ENCODE measurements at regions not wholly inside any gene's neighbourhood (a gene's known extent, or its start where the extent isn't known, plus 50 kb on each side); places are given as distances from the start of the nearest gene placed in this dataset.

GRCh38 chr18:77444385-77444784 lies 194.7 kb downstream of the GALR1 start:
- DNase-seq (ENCODE audit: low read depth): no peak

GRCh38 chr18:77448046-77448445 lies 198.4 kb downstream of the GALR1 start:
- no peak for DNase-seq (ENCODE audit: low read depth)

GRCh38 chr18:77455004-77455403 lies 205.4 kb downstream of the GALR1 start:
- no peak for DNase-seq (ENCODE audit: low read depth)

DNA sequence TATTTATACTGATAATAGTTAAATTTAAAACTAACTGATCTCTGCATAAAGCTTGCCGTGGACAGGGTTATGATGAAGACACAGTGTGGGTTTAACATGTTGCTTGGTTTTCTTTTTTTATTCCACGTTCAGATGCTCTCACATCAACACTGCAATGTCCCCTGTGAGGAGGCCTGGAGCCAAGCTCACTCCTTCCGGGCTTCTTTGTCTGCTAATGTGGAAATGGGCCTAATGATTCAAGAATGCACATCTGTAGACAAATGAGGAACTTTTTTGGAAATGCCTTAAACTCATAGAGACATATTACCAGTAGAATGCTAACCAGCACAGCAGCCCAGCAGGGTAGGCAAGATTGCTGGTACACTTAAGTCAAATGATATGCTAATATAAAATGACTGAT lies 208.0 kb downstream of the GALR1 start:
- no peak for DNase-seq (ENCODE audit: low read depth)

- no peak for DNase-seq (ENCODE audit: low read depth)
Measured at GRCh38 chr18:77461062-77461688, 211.5 kb downstream of the GALR1 start.

DNA sequence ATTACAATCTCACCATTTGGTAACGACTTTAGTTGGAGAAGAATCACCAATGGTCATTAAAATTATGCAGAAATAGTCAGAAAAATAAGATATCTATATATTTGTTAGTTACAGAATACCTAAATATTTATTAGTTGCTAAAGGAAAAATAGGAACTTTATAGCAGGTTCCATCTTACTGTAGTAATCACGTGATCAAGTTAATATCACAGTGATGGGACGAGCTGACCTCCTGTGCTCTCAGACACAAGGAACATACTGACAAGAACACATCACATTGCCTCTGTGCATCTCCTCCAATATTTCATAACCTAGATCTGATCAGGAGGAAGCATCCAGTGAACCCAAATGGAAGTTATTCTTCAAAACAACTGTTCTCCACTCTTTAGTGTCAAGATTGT lies 215.3 kb downstream of the GALR1 start:
- DNase-seq (ENCODE audit: low read depth): no peak

DNA sequence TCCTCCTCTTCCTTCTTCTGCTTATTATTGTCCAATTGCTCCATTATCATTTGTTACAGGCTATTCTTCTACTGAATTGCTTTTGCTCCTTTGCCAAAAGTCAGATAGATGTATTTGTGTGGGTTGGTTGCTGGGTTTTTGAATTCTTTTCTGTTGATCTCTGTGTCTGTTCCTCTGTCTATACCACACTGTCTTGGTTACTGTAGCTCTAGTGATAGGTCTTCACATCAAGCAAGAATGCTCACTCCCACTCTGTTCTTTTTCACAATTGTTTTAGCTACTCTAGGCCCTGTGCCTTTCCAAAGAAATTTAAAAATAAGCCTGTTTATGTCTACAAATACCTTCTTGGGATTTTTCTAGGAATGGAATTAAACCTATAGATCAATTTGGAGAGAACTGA lies 217.2 kb downstream of the GALR1 start:
- no peak for DNase-seq (ENCODE audit: low read depth)

GRCh38 chr18:77469131-77469530 lies 219.5 kb downstream of the GALR1 start:
- no peak for DNase-seq (ENCODE audit: low read depth)

DNA sequence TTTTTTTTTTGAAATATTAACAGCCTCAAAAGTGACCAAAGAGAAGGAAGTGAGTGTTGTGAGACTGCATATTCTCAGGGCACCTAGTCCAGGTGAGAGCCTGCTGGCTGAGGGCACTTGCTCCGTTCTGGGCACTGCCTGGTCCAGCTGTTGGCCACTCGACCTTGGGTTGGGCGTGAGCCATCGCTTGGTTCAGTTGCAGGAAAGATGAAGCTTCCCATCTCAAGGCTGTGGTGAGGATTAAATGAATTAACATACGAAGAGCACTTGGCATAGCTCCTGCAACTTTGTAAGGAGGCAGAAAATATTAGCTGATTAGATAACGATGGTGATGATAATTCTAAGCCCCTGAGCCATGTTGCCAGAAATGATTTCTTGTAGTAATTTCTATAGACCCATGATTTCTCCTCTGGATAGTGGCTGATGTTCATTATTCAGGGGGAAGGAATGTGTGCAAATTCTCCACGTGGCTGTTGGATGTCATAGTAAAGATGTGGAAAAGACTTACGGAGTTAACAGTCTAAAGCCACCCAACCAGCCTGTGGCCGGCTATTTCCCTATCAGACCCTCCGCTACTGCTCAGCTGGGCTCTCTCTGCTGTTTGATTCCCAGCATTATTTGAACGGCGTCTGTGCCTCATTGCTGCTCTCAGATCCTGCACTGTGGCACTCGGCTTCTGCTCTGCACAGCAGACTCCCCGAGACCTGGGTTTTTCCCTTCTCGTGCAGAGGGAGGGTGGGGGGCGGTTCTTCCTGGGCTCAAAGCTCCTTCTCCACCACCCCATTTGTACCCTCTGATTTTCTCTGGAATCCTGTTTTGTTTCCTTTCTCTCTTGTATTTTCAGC lies 221.1 kb downstream of the GALR1 start:
- no peak for DNase-seq (ENCODE audit: low read depth)

DNA sequence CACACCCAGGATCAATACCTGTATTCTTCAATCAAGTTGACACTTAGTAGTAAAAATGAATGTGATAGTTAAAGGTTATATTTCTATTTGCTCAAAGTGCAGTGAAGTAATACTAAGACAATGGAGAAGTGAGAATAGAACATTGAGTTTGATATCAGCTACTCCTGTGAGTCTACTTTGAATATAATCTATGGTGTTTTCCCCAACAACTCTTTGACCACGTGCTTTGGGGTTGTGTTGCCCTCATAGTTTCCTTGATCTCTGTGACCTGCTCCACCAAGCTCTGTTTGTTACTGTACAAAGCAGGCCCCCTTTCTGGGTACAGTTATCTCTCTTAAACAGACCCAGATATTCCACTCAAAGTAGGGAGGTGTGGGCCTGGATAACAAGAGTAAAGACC lies 222.9 kb downstream of the GALR1 start:
- no peak for DNase-seq (ENCODE audit: low read depth)

GRCh38 chr18:77478646-77479442 lies 229.2 kb downstream of the GALR1 start:
- DNase-seq (ENCODE audit: low read depth): peak; percentile 9

DNA sequence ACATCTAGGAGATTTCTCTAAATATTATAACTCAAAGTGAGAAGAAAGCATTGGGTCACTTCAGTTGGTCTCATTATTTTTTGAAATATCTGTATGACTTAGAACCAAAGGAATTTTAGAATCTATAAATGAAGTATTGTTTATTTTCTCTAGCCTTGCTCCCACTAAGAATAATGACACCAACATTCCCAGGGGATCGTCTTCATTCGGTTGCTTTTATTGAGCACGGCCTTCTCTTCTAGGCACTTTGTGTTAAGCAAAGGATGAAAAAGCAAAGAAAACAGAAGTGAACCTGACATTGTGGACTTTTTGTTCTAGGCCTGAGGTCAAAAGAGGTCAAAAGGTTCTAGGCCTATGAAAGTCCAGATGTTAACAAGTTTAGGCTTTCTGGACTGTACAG lies 231.9 kb downstream of the GALR1 start:
- no peak for DNase-seq (ENCODE audit: low read depth)

GRCh38 chr18:77482190-77483085 lies 232.8 kb downstream of the GALR1 start:
- DNase-seq (ENCODE audit: low read depth): no peak

DNA sequence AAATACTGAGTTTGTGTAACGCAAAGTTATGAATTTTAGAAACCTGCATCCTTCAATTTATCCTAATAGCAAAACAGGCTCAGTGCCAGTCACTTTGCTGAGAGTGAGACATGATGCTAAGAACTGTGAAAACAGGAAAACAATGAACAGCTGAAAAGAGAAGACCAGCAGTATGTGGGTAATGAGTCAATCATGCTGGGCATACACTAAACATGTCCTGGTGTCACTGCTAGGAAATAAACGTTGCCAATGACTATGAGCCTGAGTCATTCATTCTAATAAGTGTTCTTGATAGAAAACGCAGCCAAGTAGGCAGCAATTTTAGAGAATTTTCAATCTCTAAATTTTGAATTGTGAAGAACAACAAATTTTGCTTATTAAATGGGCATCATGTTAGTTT lies 237.3 kb downstream of the GALR1 start:
- DNase-seq (ENCODE audit: low read depth): peak; percentile 2

GRCh38 chr18:77487951-77488740 lies 238.5 kb downstream of the GALR1 start:
- no peak for DNase-seq (ENCODE audit: low read depth)

DNA sequence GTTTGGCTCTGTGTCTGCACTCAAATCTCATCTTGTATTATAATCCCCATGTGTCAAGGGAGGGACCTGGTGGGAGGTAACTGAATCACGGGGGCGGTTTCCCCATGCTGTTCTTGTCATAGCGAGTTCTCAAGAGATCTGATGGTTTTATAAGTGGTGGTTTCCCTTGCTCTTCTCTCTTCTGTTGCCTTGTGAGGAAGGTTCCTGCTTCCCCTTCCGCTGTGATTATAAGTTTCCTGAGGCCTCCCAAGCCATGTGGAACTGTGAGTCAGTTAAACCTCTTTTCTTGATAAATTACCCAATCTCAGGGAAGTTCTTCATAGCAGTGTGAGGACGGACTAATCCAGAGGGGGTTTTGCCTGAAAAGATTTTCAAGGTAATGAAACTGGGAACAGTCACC lies 245.4 kb downstream of the GALR1 start:
- DNase-seq (ENCODE audit: low read depth): no peak

DNA sequence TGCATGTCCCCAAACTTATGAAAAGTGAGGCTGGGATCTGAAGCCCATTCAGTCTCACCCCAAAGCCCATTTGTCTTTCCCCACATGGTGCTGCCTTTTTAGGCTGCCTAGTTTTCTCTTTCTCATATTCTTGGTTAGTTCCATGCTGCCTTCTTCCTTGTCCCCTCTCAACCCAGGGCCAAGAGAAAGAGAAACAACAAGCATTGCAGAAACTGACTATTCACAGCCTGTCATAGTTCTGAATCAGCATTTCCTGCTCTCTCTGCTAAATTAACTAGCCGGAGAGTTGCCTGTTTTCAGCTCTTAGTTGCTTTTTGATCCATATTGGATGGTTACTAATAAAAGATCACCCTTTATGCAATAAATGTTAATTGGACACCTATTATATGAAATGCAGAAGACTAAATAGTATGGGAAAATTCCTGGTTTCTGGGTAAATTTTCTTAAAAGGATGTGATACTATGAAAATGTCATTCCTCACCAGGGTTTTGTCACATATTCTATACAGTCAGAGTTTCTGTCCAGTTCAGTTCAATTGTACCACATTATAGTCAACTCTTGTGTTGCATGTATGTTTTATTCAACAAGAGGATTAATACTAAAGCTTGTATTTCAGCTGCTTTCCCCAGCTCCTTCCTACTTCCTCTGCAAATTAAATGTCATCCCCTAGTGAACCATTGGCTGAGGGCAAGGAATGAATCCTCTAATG lies 246.5 kb downstream of the GALR1 start:
- DNase-seq (ENCODE audit: low read depth): no peak

DNA sequence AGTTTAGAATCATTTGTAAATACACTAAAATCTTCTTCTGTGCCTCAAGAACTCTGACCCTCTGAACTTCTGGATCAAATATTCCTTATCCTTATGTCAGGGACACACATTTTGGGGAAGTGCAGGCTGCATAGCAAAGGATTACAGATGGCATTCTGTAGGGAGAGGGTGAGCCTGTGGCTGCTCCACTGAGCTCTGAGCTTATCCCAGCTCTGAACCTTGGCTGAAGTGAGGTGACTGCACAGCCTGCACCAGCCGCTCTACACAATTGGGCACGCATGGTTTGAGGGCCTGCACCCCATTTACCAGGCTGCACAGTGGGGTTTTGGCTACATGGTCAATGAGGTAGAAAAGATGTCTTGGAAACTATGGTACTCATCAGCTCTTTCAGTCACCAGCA lies 251.6 kb downstream of the GALR1 start:
- no peak for DNase-seq (ENCODE audit: low read depth)

DNA sequence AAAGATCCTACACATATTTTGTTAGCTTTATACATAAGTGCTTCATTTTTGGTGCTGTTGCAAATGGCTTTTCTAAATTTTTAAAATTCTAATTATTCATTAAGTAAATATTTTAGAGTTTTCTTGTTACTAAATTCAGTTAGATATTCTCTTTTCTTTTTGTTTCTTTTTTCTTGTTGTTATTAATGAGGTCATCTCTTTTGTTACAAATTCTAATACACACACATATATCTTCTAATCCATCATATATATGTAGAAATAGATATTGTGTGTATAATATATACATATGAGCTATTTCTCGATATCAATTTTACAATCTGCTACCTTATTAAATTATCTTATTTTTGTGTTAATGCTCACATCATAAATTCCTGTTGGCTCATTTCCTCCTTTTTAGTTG lies 255.9 kb downstream of the GALR1 start:
- no peak for DNase-seq (ENCODE audit: low read depth)

GRCh38 chr18:77512152-77512551 lies 262.5 kb downstream of the GALR1 start:
- DNase-seq (ENCODE audit: low read depth): no peak

Data from M059J (cell line).